A204.1 (cell line): ENCODE measurements at regions not wholly inside any gene's neighbourhood (a gene's known extent, or its start where the extent isn't known, plus 50 kb on each side); places are given as distances from the start of the nearest gene placed in this dataset.
"Not testable (repeated sequence)": the region's sequence is repeated elsewhere in the genome, so short reads cannot be mapped to it uniquely, and the experiment has no call there.

ENCODE experiments used
- FAIRE-seq: peaks from 2 replicates; lab custom pipeline; 2012; peaks lifted over from hg19 to GRCh38; lab: Jason Lieb, UNC

GRCh38 chr4:184280137-184280536 lies 62.5 kb upstream of the ENPP6 start:
- no peak for FAIRE-seq

- no peak for FAIRE-seq
Observed at GRCh38 chr4:184279496-184280061, 61.9 kb upstream of the ENPP6 start.

GRCh38 chr4:184277769-184278168 lies 60.1 kb upstream of the ENPP6 start:
- FAIRE-seq = not testable (repeated sequence)

GRCh38 chr4:184277010-184277409 lies 59.3 kb upstream of the ENPP6 start:
- not testable (repeated sequence) for FAIRE-seq

GRCh38 chr4:184276346-184276745 lies 58.7 kb upstream of the ENPP6 start:
- FAIRE-seq = not testable (repeated sequence)

- FAIRE-seq = no peak
Observed at GRCh38 chr4:184275766-184276165, 58.1 kb upstream of the ENPP6 start.

- no peak for FAIRE-seq
Observed at GRCh38 chr4:184274286-184274951, 56.7 kb upstream of the ENPP6 start.

- no peak for FAIRE-seq
Observed at GRCh38 chr4:184273166-184274147, 55.8 kb upstream of the ENPP6 start.

GRCh38 chr4:184270808-184271413 lies 53.2 kb upstream of the ENPP6 start:
- FAIRE-seq = no peak

GRCh38 chr4:184269879-184270430 lies 52.3 kb upstream of the ENPP6 start:
- no peak for FAIRE-seq

GRCh38 chr4:184268584-184269160 lies 51.0 kb upstream of the ENPP6 start:
- FAIRE-seq = no peak

GRCh38 chr4:184267673-184268583 lies 50.3 kb upstream of the ENPP6 start:
- FAIRE-seq = peak; percentile 96
